Natural killer cell (primary cell): ENCODE measurements at regions not wholly inside any gene's neighbourhood (a gene's known extent, or its start where the extent isn't known, plus 50 kb on each side); places are given as distances from the start of the nearest gene placed in this dataset.

Experiments
- ATAC-seq, 3 donors: fragments of 150-1000 bp in 2 of 3; fragments of 200-7000 bp in 1 of 3; cut with Tn5 transposase; 1 replicate in 1 of 3; 2 replicates in 2 of 3; pipeline ENCODE4 v1.10.0; 2021; ENCODE audit warnings: mild to moderate bottlenecking in 2 of 3, moderate library complexity in 2 of 3
- DNase-seq, 2 donors: peaks; one replicate each; pipeline versions ENCODE4 v3.0.0 to v3.0.0-alpha.2; 2013 to 2021; ENCODE audit warnings: mixed read lengths in 1 of 2
- H3K27ac ChIP-seq: one replicate; pipeline ENCODE4 v1.5.1; 2013; ENCODE audit warnings: mild to moderate bottlenecking, low read length
- H3K27me3 ChIP-seq: one replicate; pipeline ENCODE4 v1.6.1; 2013; ENCODE audit warnings: low read length; ENCODE audit not compliant: control insufficient read depth, insufficient read depth
- H3K36me3 ChIP-seq: one replicate; pipeline ENCODE4 v1.6.1; 2013; ENCODE audit warnings: low read length; ENCODE audit not compliant: control insufficient read depth, insufficient read depth
- H3K4me1 ChIP-seq: one replicate; pipeline ENCODE4 v1.6.1; 2013; ENCODE audit warnings: low read length; ENCODE audit not compliant: control insufficient read depth, insufficient read depth
- H3K4me3 ChIP-seq: one replicate; pipeline ENCODE4 v1.5.1; 2013; ENCODE audit warnings: low read length
- H3K9me3 ChIP-seq: one replicate; pipeline ENCODE4 v1.6.1; 2013; ENCODE audit warnings: low read length; ENCODE audit not compliant: control insufficient read depth, insufficient read depth
- H3K27ac Mint-ChIP-seq, 2 donors: one replicate each; pipeline ENCODE4 v1.8.0; 2022; ENCODE audit warnings: mild to moderate bottlenecking in 2 of 2, mixed read lengths in 2 of 2, moderate library complexity in 1 of 2
- H3K27me3 Mint-ChIP-seq, 2 donors: one replicate each; pipeline ENCODE4 v1.8.0; 2022; ENCODE audit warnings: low read depth in 2 of 2, mixed read lengths in 2 of 2
- H3K36me3 Mint-ChIP-seq: one replicate; pipeline ENCODE4 v1.8.0; 2022; ENCODE audit warnings: mixed read lengths
- H3K4me1 Mint-ChIP-seq, 2 donors: one replicate each; pipeline ENCODE4 v1.8.0; 2022; ENCODE audit warnings: mixed read lengths in 2 of 2
- H3K4me3 Mint-ChIP-seq: one replicate; pipeline ENCODE4 v1.8.0; 2022; ENCODE audit warnings: mild to moderate bottlenecking, moderate library complexity, mixed read lengths
- H3K9me3 Mint-ChIP-seq, 2 donors: one replicate each; pipeline ENCODE4 v1.8.0; 2022; ENCODE audit warnings: mixed read lengths in 2 of 2
- WGBS: methylation state at CpG from one replicate; pipeline ENCODE4 v1.1.7; 2013; ENCODE audit warnings: missing lambda C conversion rate; ENCODE audit not compliant: insufficient coverage; 5-methylcytosine and 5-hydroxymethylcytosine counted together
- intact Hi-C: fragments of 100-400 bp; cut with micrococcal nuclease; formaldehyde crosslinking; loops from one replicate; pipeline ENCODE4 v1.14.2; 2022
- TF ChIP-seq, protein P1 (sequence below): fragments of 200-600 bp; IDR thresholded peaks from one replicate; pipeline ENCODE4 v1.8.0; 2022; ENCODE audit warnings: antibody characterized with exemption

DNA sequence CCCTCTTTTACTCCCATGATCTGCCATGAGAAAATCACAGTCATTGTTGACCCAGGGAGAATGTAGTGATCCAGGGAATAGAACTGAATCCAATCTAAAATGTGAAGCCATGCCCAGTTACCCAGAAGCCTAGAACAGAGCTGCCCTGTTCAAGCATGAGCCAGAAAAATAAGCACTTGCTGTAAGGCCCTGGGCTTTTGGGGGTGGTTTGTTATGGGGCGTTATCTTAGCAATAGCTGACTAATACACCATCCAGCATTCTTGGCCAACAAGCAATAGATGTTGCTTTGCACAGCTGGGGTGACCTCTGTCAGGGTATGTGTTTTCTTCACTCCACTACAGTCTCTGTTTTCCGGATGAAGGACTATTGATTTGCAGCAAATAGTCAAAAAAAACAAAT, 120.4 kb downstream of the ZFP64 start:
- H3K4me1 Mint-ChIP-seq = no peaks in the 10 kb centered on the region
- no peak overlapping the region for H3K4me3 ChIP-seq
- ATAC-seq (no peak), DNase-seq (no peak)
- no peaks in the 10 kb centered on the region for H3K27me3 ChIP-seq
- TF ChIP-seq, protein P1, sequence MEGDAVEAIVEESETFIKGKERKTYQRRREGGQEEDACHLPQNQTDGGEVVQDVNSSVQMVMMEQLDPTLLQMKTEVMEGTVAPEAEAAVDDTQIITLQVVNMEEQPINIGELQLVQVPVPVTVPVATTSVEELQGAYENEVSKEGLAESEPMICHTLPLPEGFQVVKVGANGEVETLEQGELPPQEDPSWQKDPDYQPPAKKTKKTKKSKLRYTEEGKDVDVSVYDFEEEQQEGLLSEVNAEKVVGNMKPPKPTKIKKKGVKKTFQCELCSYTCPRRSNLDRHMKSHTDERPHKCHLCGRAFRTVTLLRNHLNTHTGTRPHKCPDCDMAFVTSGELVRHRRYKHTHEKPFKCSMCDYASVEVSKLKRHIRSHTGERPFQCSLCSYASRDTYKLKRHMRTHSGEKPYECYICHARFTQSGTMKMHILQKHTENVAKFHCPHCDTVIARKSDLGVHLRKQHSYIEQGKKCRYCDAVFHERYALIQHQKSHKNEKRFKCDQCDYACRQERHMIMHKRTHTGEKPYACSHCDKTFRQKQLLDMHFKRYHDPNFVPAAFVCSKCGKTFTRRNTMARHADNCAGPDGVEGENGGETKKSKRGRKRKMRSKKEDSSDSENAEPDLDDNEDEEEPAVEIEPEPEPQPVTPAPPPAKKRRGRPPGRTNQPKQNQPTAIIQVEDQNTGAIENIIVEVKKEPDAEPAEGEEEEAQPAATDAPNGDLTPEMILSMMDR = no peak
- H3K9me3 ChIP-seq = no peaks in the 10 kb centered on the region
- 93% methylated on average over 2 of the region's 2 CpGs for WGBS
- no peaks in the 10 kb centered on the region for H3K27me3 Mint-ChIP-seq
- intact Hi-C loops = no loop called here
- no peaks in the 10 kb centered on the region for H3K36me3 ChIP-seq
- H3K27ac ChIP-seq = no peak overlapping the region
- H3K36me3 Mint-ChIP-seq = no peaks in the 10 kb centered on the region
- H3K27ac Mint-ChIP-seq = no peak overlapping the region
- no peaks in the 10 kb centered on the region for H3K4me1 ChIP-seq
- no peaks in the 10 kb centered on the region for H3K9me3 Mint-ChIP-seq
- no peak overlapping the region for H3K4me3 Mint-ChIP-seq

DNA sequence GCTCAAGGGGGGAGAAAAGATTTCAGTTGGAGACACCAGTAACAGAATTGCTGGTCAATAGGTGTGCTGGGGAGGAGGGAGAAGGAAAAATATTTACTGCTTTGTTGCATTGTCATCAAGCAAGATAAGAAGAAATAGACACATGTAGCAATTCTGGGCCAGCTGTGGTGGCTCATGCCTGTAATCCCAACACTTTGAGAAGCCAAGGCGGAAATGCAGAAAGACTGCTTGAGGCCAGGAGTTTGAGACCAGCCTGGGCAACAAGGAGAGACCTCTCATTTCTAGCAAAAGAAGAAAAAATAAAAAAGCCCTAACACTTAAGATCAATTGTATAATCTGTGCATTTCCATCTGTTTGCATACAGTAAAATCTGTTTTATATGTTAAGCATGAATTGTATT, 126.6 kb downstream of the ZFP64 start:
- peaks cover 4% of the 10 kb centered on the region for H3K4me1 ChIP-seq
- Mint-ChIP-seq H3K4me3 (no peak overlapping the region), H3K36me3 (no peaks in the 10 kb centered on the region), H3K27me3 (no peaks in the 10 kb centered on the region), H3K4me1 (peaks cover 8 to 9% of the 10 kb centered on the region in 2 donors), H3K9me3 (no peaks in the 10 kb centered on the region), H3K27ac (no peak overlapping the region)
- H3K4me3 ChIP-seq = no peak overlapping the region
- WGBS = 100% methylated on average over 1 of the region's 1 CpG
- no peak overlapping the region for H3K27ac ChIP-seq
- intact Hi-C loops = no loop called here
- no peaks in the 10 kb centered on the region for H3K27me3 ChIP-seq
- no peaks in the 10 kb centered on the region for H3K36me3 ChIP-seq
- no peak for ATAC-seq
- no peak for DNase-seq
- H3K9me3 ChIP-seq = no peaks in the 10 kb centered on the region
- TF ChIP-seq, protein P1 = no peak

DNA sequence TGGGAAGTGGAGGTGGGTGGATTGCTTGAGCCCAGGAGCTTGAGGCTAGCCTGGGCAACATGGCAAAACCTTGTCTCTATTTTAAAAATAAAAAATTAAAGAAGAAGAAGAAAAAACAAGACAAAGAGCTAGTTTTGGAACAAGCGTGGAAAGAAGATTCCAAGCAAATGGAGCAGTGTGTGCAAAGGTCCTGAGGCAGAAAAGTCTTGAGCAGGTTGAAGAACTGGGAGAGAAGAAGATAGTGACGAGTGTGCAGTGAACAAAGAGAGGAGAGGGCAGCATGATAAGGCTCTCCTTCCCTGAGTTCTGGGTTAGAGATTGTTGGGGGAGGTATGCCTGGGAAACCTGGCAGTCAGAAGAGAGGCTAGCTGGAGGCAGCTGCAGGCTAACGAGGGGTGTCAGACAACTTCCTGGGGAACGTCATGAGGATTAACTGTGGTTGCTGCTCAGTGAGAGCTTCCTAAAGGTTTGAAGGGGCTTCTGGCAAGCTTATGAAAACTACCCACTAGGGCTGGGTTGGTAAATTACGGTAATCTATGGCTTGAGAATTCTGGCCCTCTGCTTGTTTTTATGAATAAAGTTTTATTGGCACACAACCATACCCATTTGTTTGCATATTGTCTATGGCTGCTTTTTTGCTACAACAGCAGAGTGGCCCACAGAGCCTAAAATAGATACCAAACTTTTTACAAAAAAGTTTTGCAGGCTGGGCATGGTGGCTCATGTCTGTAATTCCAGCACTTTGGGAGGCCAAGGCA, 128.9 kb downstream of the ZFP64 start:
- Histone ChIP-seq H3K27ac (no peak overlapping the region), H3K36me3 (no peaks in the 10 kb centered on the region), H3K27me3 (no peaks in the 10 kb centered on the region), H3K4me1 (peaks cover 4% of the 10 kb centered on the region), H3K4me3 (no peak overlapping the region), H3K9me3 (no peaks in the 10 kb centered on the region)
- DNase-seq = no peak
- Mint-ChIP-seq H3K9me3 (no peaks in the 10 kb centered on the region), H3K27ac (no peak overlapping the region), H3K4me1 (peaks cover 8 to 9% of the 10 kb centered on the region in 2 donors), H3K4me3 (no peak overlapping the region), H3K27me3 (no peaks in the 10 kb centered on the region), H3K36me3 (no peaks in the 10 kb centered on the region)
- intact Hi-C loops = no loop called here
- TF ChIP-seq, protein P1 = no peak
- no peak for ATAC-seq
- WGBS = 74% methylated on average over 4 of the region's 5 CpGs
